Tibial nerve (tissue), 4 donors: ENCODE measurements at regions not wholly inside any gene's neighbourhood (a gene's known extent, or its start where the extent isn't known, plus 50 kb on each side); places are given as distances from the start of the nearest gene placed in this dataset.
"Not testable (repeated sequence)": the region's sequence is repeated elsewhere in the genome, so short reads cannot be mapped to it uniquely, and the experiment has no call there.

ENCODE experiments used
- DNase-seq, 2 donors: peaks; one replicate each; pipeline ENCODE4 v3.0.0-alpha.2; 2019; ENCODE audit warnings: low spot score in 2 of 2
- H3K27ac ChIP-seq, 4 donors: fragments of 200-600 bp; sonication (generic) in 3 of 4; one replicate each; pipeline ENCODE4 v1.5.1; 2017 to 2019; ENCODE audit warnings: mild to moderate bottlenecking in 1 of 4
- H3K27me3 ChIP-seq, 2 donors: fragments of 200-600 bp; sonication (generic) in 1 of 2; one replicate each; pipeline versions ENCODE4 v1.5.1 to v1.6.0; 2017 to 2019
- H3K36me3 ChIP-seq, 3 donors: fragments of 200-600 bp; sonication (generic); one replicate each; pipeline ENCODE4 v1.5.1; 2018 to 2019
- H3K4me1 ChIP-seq, 4 donors: fragments of 200-600 bp; sonication (generic) in 3 of 4; one replicate each; pipeline ENCODE4 v1.5.1; 2017 to 2019
- H3K4me3 ChIP-seq, 4 donors: fragments of 200-600 bp; sonication (generic) in 3 of 4; one replicate each; pipeline ENCODE4 v1.5.1; 2017 to 2019; ENCODE audit warnings: mild to moderate bottlenecking in 1 of 4, moderate library complexity in 1 of 4
- H3K9me3 ChIP-seq, 4 donors: fragments of 200-600 bp; sonication (generic) in 3 of 4; one replicate each; pipeline ENCODE4 v1.5.1; 2017 to 2019
- EP300 ChIP-seq, 2 donors: sonication (generic); formaldehyde crosslinking; IDR thresholded peaks; one replicate each; pipeline ENCODE4 v1.6.1; 2017; ENCODE audit warnings: antibody characterized with exemption in 2 of 2, mild to moderate bottlenecking in 1 of 2
- POLR2A ChIP-seq, 2 donors: fragments of 450-650 bp; IDR thresholded peaks; one replicate each; pipeline ENCODE4 v1.6.1; 2017; ENCODE audit warnings: antibody characterized with exemption in 2 of 2, mild to moderate bottlenecking in 2 of 2, moderate library complexity in 2 of 2
- WGBS, 2 donors: methylation state at CpG; one replicate each; pipeline ENCODE4 v1.1.5; 2018; 5-methylcytosine and 5-hydroxymethylcytosine counted together
- TF ChIP-seq, protein P1 (sequence below), 5 experiments: fragments of 200-600 bp in 3 of 5; fragments of 450-650 bp in 2 of 5; sonication (generic) in 3 of 5; IDR thresholded peaks; one replicate each; pipeline ENCODE4 v1.5.1; 2016 to 2019; ENCODE audit warnings: antibody characterized with exemption in 5 of 5, mild to moderate bottlenecking in 3 of 5, moderate library complexity in 2 of 5

- Histone ChIP-seq H3K4me1 (no peaks in the 10 kb centered on the region), H3K9me3 (no peaks in the 10 kb centered on the region), H3K36me3 (no peaks in the 10 kb centered on the region), H3K4me3 (no peak overlapping the region), H3K27me3 (no peaks in the 10 kb centered on the region), H3K27ac (no peak overlapping the region)
- no peak for DNase-seq
- WGBS, 2 donors, result 81 to 89% methylated on average over 2 to 5 of the region's 6 CpGs
- TF ChIP-seq EP300 (IDR thresholded peaks at IDR 0.05) (no peak), POLR2A (IDR thresholded peaks at IDR 0.05) (no peak)
- TF ChIP-seq, protein P1, sequence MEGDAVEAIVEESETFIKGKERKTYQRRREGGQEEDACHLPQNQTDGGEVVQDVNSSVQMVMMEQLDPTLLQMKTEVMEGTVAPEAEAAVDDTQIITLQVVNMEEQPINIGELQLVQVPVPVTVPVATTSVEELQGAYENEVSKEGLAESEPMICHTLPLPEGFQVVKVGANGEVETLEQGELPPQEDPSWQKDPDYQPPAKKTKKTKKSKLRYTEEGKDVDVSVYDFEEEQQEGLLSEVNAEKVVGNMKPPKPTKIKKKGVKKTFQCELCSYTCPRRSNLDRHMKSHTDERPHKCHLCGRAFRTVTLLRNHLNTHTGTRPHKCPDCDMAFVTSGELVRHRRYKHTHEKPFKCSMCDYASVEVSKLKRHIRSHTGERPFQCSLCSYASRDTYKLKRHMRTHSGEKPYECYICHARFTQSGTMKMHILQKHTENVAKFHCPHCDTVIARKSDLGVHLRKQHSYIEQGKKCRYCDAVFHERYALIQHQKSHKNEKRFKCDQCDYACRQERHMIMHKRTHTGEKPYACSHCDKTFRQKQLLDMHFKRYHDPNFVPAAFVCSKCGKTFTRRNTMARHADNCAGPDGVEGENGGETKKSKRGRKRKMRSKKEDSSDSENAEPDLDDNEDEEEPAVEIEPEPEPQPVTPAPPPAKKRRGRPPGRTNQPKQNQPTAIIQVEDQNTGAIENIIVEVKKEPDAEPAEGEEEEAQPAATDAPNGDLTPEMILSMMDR (IDR thresholded peaks at IDR 0.05), result no peak
These were observed 1063.2 kb upstream of the ACO1 start for GRCh38 chr9:31321256-31321655.

GRCh38 chr9:31321686-31322085, 1062.8 kb upstream of the ACO1 start:
- WGBS, 2 donors, result 79 to 100% methylated on average over 3 of the region's 3 CpGs
- no peak overlapping the region for H3K4me3 ChIP-seq
- H3K27me3 ChIP-seq, result no peaks in the 10 kb centered on the region
- no peaks in the 10 kb centered on the region for H3K9me3 ChIP-seq
- H3K36me3 ChIP-seq, result no peaks in the 10 kb centered on the region
- TF ChIP-seq EP300 (IDR thresholded peaks at IDR 0.05) (no peak), POLR2A (IDR thresholded peaks at IDR 0.05) (no peak)
- TF ChIP-seq, protein P1 (IDR thresholded peaks at IDR 0.05), result no peak
- no peak overlapping the region for H3K27ac ChIP-seq
- H3K4me1 ChIP-seq, result no peaks in the 10 kb centered on the region
- no peak for DNase-seq

- Histone ChIP-seq H3K4me1 (no peaks in the 10 kb centered on the region), H3K9me3 (no peaks in the 10 kb centered on the region), H3K4me3 (no peak overlapping the region), H3K36me3 (no peaks in the 10 kb centered on the region), H3K27me3 (no peaks in the 10 kb centered on the region), H3K27ac (no peak overlapping the region)
- no peak for TF ChIP-seq POLR2A (IDR thresholded peaks at IDR 0.05)
- no peak for TF ChIP-seq EP300 (IDR thresholded peaks at IDR 0.05)
- TF ChIP-seq, protein P1 (IDR thresholded peaks at IDR 0.05), result no peak
- 83% methylated on average over 2 of the region's 2 CpGs for WGBS, 2 donors
- DNase-seq, result no peak
These were observed 1060.6 kb upstream of the ACO1 start for GRCh38 chr9:31323726-31324444.

DNA sequence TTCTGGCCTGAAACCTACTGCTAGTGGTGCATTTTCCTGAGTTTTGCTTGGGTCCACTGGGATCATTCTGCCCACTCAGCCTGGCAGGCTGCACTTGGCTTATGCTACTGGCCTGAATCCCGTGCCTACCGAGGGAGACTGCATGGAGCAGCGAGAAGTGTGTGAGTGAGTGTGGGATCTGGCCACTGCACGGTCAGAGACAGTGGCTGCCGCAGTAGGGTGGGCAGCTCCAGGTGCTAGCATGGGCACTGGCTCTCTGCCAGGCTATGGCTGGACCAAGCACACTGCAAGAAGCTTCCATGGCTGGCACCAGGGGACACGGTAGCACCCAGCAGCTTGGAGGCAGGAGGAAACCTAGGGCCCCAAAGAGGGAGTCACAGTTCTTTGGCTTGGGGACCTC, 1058.7 kb upstream of the ACO1 start:
- TF ChIP-seq, protein P1 (IDR thresholded peaks at IDR 0.05), result no peak
- TF ChIP-seq POLR2A (IDR thresholded peaks at IDR 0.05) (no peak), EP300 (IDR thresholded peaks at IDR 0.05) (no peak)
- Histone ChIP-seq H3K9me3 (no peaks in the 10 kb centered on the region), H3K4me1 (no peaks in the 10 kb centered on the region), H3K27me3 (no peaks in the 10 kb centered on the region), H3K4me3 (no peak overlapping the region), H3K27ac (no peak overlapping the region), H3K36me3 (no peaks in the 10 kb centered on the region)
- no peak for DNase-seq
- 91 to 92% methylated on average over 6 of the region's 6 CpGs for WGBS, 2 donors

GRCh38 chr9:31326883-31327282, 1057.6 kb upstream of the ACO1 start:
- not testable (repeated sequence) for H3K27ac ChIP-seq, H3K9me3 ChIP-seq, H3K27me3 ChIP-seq, H3K36me3 ChIP-seq, H3K4me1 ChIP-seq, DNase-seq, H3K4me3 ChIP-seq
- 93 to 96% methylated on average over 12 of the region's 12 CpGs for WGBS, 2 donors
